ENCODE measurements at regions not wholly inside any gene's neighbourhood (a gene's known extent, or its start where the extent isn't known, plus 50 kb on each side); places are given as distances from the start of the nearest gene placed in this dataset.

DNA sequence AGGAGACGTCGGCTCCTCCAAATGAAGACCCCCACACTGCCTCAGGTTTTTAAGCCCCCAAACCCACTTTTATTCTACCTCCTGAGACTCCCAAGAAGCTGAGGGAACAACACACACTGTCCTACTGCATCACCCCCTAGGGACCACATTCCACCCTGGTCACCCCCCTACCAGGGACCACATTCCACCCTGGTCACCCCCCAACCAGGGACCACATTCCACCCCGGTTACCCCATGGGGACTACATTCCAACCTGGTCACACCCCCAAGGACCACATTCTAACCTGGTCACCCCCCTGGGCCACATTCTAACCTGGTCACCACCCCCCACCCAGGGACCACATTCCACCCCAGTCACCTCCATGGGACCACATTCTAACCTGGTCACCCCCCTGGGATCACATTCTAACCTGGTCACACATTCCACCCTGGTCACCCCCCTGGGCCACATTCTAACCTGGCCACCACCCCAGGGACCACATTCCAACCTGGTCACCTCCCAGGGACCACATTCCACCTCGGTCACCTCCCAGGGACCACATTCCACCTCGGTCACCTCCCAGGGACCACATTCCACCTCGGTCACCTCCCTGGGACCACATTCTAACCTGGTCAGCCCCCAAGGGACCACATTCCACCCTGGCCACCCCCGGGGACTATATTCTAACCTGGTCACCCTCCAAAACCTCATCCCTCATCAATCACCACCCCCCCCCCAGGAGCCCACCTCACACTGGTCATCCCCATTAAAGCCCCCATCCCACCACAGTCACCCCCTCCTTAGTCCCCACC lies 587.6 kb downstream of the NPHP4 start:
- H3K27ac ChIP-seq (ENCODE audit: low read length): no peak overlapping the region

DNA sequence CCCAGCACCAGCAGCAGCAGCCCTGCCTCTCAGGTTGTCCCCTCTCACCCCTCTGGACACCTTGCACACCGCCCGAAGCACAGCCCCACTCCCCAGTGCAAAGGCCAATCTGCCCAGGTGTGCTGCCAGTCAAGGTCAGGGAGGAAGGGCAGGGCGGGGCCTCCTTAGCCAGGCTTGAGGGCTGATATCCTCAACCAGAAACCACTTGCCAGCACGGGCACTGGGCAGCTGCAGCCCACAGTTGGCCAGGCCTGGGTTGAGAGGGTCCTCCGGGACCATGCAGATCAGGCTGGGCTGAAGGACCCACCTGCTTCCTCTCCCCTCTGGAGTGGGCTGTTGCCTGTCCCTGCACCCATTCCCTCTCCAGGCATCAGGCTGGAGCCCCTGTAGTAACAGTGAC lies 588.3 kb downstream of the NPHP4 start:
- Histone ChIP-seq H3K9me3 (ENCODE audit: control insufficient read depth, low read depth, low read length) (no peaks in the 10 kb centered on the region), H3K27ac (ENCODE audit: low read length) (no peak overlapping the region)

More for the DNA sequence above, 587.6 kb downstream of the NPHP4 start:
- H3K9ac ChIP-seq (ENCODE audit: low read length): no peak overlapping the region
- H3K27me3 ChIP-seq (ENCODE audit: control insufficient read depth, insufficient read depth, low read length): no peaks in the 10 kb centered on the region
- no peaks in the 10 kb centered on the region for H3K4me1 ChIP-seq (ENCODE audit: control insufficient read depth, low read depth, low read length)
- no peak overlapping the region for H3K4me3 ChIP-seq (ENCODE audit: low read length)
- no peaks in the 10 kb centered on the region for H3K9me3 ChIP-seq (ENCODE audit: control insufficient read depth, low read depth, low read length)
- no peaks in the 10 kb centered on the region for H3K36me3 ChIP-seq (ENCODE audit: control insufficient read depth, low read depth, low read length)

DNA sequence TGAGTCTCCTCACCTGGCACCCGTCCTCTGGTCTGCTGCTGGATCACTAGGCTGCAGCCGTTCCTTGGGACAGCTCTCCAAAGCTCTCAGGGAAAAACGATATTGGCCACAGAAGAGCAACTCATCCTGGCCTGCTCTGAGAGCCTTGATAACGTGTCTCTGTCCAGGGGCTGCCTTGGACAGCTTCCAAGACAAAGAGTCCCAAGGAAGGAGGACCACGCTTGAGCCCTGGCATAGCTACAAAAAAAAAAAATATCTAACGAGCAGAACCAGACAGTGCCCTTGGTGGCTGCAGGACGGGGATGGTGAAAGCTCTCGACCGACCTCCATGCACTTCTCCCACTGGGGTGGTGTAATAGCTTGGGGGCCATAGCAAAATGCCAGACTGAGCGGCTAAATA lies 589.6 kb downstream of the NPHP4 start:
- no peak overlapping the region for H3K27ac ChIP-seq (ENCODE audit: low read length)
- H3K36me3 ChIP-seq (ENCODE audit: control insufficient read depth, low read depth, low read length): no peaks in the 10 kb centered on the region
- H3K27me3 ChIP-seq (ENCODE audit: control insufficient read depth, insufficient read depth, low read length): no peaks in the 10 kb centered on the region
- H3K4me3 ChIP-seq (ENCODE audit: low read length): no peak overlapping the region
- no peaks in the 10 kb centered on the region for H3K9me3 ChIP-seq (ENCODE audit: control insufficient read depth, low read depth, low read length)
- H3K9ac ChIP-seq (ENCODE audit: low read length): no peak overlapping the region
- H3K4me1 ChIP-seq (ENCODE audit: control insufficient read depth, low read depth, low read length): no peaks in the 10 kb centered on the region

More for the DNA sequence above, 588.3 kb downstream of the NPHP4 start:
- H3K4me1 ChIP-seq (ENCODE audit: control insufficient read depth, low read depth, low read length): no peaks in the 10 kb centered on the region
- no peak overlapping the region for H3K4me3 ChIP-seq (ENCODE audit: low read length)
- H3K27me3 ChIP-seq (ENCODE audit: control insufficient read depth, insufficient read depth, low read length): no peaks in the 10 kb centered on the region
- no peaks in the 10 kb centered on the region for H3K36me3 ChIP-seq (ENCODE audit: control insufficient read depth, low read depth, low read length)
- no peak overlapping the region for H3K9ac ChIP-seq (ENCODE audit: low read length)

DNA sequence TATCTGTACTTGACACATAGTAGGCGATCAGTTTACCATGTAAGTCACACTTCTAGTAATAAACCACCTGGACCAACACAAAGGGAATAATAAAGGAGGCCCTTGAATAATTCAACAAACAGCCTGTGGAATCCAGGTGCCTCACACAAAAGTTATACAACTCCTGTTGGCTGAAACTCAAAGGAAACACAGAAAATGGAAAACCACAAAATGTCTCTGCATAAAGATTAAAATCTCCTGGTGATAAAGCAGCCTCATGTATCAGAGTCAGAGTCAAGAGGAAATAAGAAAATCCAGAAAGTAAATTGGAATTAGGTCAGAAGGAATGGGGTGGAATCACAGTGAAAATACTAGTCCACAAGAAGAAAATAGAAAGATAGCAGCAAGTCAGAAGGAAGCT lies 592.5 kb downstream of the NPHP4 start:
- H3K9ac ChIP-seq (ENCODE audit: low read length): no peak overlapping the region
- no peaks in the 10 kb centered on the region for H3K36me3 ChIP-seq (ENCODE audit: control insufficient read depth, low read depth, low read length)
- H3K4me3 ChIP-seq (ENCODE audit: low read length): no peak overlapping the region
- no peaks in the 10 kb centered on the region for H3K27me3 ChIP-seq (ENCODE audit: control insufficient read depth, insufficient read depth, low read length)
- no peaks in the 10 kb centered on the region for H3K9me3 ChIP-seq (ENCODE audit: control insufficient read depth, low read depth, low read length)
- H3K4me1 ChIP-seq (ENCODE audit: control insufficient read depth, low read depth, low read length): no peaks in the 10 kb centered on the region
- H3K27ac ChIP-seq (ENCODE audit: low read length): no peak overlapping the region

DNA sequence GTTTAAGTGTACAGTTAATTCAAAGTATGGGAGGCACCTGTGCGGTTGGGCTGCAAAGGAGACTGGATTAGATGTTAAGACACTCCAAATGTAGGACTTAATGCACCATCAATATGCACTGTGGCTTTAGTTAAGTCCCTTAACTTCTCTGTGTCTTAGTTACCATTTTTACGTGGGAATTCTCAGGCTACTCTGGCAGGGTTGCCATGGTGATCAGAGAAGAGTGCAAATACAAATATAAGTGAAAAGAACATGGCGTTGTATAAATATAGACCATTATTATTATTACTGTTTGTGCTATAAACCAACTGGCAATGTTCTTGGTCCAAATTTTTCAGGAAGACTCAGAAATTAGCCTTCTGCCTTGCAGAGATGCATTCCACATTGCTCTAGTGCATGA lies 595.6 kb downstream of the NPHP4 start:
- Histone ChIP-seq H3K27me3 (ENCODE audit: control insufficient read depth, insufficient read depth, low read length) (no peaks in the 10 kb centered on the region), H3K27ac (ENCODE audit: low read length) (no peak overlapping the region), H3K9ac (ENCODE audit: low read length) (no peak overlapping the region), H3K9me3 (ENCODE audit: control insufficient read depth, low read depth, low read length) (no peaks in the 10 kb centered on the region), H3K4me3 (ENCODE audit: low read length) (no peak overlapping the region), H3K4me1 (ENCODE audit: control insufficient read depth, low read depth, low read length) (no peaks in the 10 kb centered on the region), H3K36me3 (ENCODE audit: control insufficient read depth, low read depth, low read length) (no peaks in the 10 kb centered on the region)

DNA sequence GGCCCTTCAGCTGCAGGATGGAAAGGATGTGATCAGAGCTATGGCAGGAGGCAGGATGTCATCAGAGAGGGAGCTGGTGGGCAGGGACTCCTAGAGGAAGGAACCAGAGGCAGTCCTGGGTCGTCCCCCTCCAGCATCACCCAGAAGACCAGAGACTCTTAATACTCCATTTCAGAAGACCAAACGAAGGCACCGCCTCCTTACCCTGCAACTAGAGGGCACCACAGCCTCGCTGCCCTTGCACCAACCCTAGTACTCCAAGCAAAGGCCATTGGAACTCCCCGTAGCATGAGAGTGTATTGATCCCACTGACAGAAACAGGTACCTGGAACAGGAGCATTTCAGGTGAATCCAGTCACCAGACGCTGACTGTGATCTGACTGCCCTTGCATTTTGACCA lies 598.1 kb downstream of the NPHP4 start:
- H3K36me3 ChIP-seq (ENCODE audit: control insufficient read depth, low read depth, low read length): no peaks in the 10 kb centered on the region
- no peak overlapping the region for H3K4me3 ChIP-seq (ENCODE audit: low read length)
- no peak overlapping the region for H3K27ac ChIP-seq (ENCODE audit: low read length)
- H3K9me3 ChIP-seq (ENCODE audit: control insufficient read depth, low read depth, low read length): no peaks in the 10 kb centered on the region
- no peak overlapping the region for H3K9ac ChIP-seq (ENCODE audit: low read length)
- no peaks in the 10 kb centered on the region for H3K4me1 ChIP-seq (ENCODE audit: control insufficient read depth, low read depth, low read length)
- H3K27me3 ChIP-seq (ENCODE audit: control insufficient read depth, insufficient read depth, low read length): no peaks in the 10 kb centered on the region

DNA sequence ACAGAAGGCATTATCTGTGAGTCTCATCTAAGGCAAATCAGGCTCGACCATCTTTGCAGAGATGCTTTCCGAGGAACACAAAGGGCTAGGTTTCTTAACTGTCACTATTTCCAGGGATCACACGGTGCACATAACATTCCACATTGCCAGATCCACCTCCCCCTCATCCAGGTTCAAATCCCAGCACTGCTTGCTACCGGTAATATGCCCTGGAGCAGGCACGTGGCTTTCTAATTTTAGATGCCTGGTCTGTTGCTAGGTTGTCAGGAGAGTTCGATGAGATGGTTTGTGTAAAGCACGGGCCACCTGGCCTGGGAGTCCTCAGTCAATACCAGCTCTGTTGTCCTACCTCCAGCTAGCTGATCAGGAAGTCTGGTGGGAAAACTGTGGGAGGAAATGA lies 598.6 kb downstream of the NPHP4 start:
- Histone ChIP-seq H3K4me3 (ENCODE audit: low read length) (no peak overlapping the region), H3K27ac (ENCODE audit: low read length) (no peak overlapping the region), H3K9ac (ENCODE audit: low read length) (no peak overlapping the region)

DNA sequence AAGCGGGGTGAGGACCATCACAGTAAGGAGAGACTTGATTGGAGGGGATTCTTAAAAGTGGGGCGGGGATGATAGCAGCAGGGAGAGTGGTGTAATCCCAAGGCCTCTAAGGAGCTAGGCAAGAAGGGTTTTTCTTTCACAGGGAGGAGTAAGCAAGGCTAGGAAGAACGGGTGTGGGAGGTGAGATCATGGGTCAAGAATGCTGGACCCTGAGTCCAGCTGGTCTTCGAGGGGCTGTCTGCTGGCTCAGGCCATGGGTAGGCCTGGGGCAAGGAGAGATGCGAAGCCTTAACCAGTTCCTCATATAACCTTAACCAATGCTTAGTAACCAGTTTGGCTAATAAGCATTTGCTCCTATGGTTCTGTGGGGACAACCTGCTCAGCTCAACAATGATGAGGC lies 599.1 kb downstream of the NPHP4 start:
- Histone ChIP-seq H3K9ac (ENCODE audit: low read length) (no peak overlapping the region), H3K36me3 (ENCODE audit: control insufficient read depth, low read depth, low read length) (no peaks in the 10 kb centered on the region), H3K4me3 (ENCODE audit: low read length) (no peak overlapping the region), H3K27ac (ENCODE audit: low read length) (no peak overlapping the region), H3K9me3 (ENCODE audit: control insufficient read depth, low read depth, low read length) (no peaks in the 10 kb centered on the region), H3K4me1 (ENCODE audit: control insufficient read depth, low read depth, low read length) (no peaks in the 10 kb centered on the region), H3K27me3 (ENCODE audit: control insufficient read depth, insufficient read depth, low read length) (no peaks in the 10 kb centered on the region)

More for the DNA sequence above, 598.6 kb downstream of the NPHP4 start:
- Histone ChIP-seq H3K4me1 (ENCODE audit: control insufficient read depth, low read depth, low read length) (no peaks in the 10 kb centered on the region), H3K27me3 (ENCODE audit: control insufficient read depth, insufficient read depth, low read length) (no peaks in the 10 kb centered on the region), H3K36me3 (ENCODE audit: control insufficient read depth, low read depth, low read length) (no peaks in the 10 kb centered on the region), H3K9me3 (ENCODE audit: control insufficient read depth, low read depth, low read length) (no peaks in the 10 kb centered on the region)

DNA sequence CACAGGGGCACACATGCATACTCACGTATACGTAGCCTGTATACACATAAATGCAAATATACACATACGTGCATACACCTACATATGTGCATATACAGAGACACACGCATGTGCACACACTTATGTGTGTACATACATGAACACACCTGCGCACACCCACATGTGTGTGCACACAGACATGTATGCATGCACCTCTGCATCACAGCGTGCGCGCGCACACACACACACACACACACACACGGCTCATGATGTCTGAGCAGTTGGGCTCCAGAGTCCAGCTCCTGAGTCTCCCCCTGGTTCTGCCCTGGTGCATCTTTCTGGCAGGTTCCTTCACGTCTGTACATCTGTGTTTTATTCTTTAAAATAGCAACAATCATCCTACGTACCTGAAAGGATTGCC lies 600.5 kb downstream of the NPHP4 start:
- Histone ChIP-seq H3K4me1 (ENCODE audit: control insufficient read depth, low read depth, low read length) (no peaks in the 10 kb centered on the region), H3K9me3 (ENCODE audit: control insufficient read depth, low read depth, low read length) (no peaks in the 10 kb centered on the region), H3K27me3 (ENCODE audit: control insufficient read depth, insufficient read depth, low read length) (no peaks in the 10 kb centered on the region), H3K36me3 (ENCODE audit: control insufficient read depth, low read depth, low read length) (no peaks in the 10 kb centered on the region), H3K27ac (ENCODE audit: low read length) (no peak overlapping the region), H3K4me3 (ENCODE audit: low read length) (no peak overlapping the region), H3K9ac (ENCODE audit: low read length) (no peak overlapping the region)

DNA sequence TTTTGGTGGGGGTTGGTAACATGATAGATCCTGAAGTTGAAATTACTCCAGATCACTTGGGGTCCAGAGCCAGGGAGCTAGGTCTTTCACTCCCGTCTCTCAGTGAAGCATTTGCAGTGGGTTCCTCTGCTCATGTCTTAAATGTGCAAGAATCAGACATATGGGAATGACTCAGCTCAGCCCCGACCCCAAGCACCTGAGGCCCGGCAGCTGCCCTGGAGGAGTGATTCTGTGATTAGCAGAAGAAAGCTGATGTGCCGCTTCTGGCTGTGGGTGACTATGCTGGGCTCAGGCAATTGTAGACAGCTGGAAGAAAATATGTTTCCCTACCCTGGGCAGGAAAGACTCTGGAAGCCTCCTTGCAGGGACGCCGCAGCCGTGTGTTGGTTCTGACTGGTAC lies 601.7 kb downstream of the NPHP4 start:
- Histone ChIP-seq H3K36me3 (ENCODE audit: control insufficient read depth, low read depth, low read length) (no peaks in the 10 kb centered on the region), H3K9me3 (ENCODE audit: control insufficient read depth, low read depth, low read length) (no peaks in the 10 kb centered on the region), H3K27me3 (ENCODE audit: control insufficient read depth, insufficient read depth, low read length) (no peaks in the 10 kb centered on the region), H3K4me1 (ENCODE audit: control insufficient read depth, low read depth, low read length) (no peaks in the 10 kb centered on the region), H3K27ac (ENCODE audit: low read length) (no peak overlapping the region), H3K4me3 (ENCODE audit: low read length) (no peak overlapping the region), H3K9ac (ENCODE audit: low read length) (no peak overlapping the region)

DNA sequence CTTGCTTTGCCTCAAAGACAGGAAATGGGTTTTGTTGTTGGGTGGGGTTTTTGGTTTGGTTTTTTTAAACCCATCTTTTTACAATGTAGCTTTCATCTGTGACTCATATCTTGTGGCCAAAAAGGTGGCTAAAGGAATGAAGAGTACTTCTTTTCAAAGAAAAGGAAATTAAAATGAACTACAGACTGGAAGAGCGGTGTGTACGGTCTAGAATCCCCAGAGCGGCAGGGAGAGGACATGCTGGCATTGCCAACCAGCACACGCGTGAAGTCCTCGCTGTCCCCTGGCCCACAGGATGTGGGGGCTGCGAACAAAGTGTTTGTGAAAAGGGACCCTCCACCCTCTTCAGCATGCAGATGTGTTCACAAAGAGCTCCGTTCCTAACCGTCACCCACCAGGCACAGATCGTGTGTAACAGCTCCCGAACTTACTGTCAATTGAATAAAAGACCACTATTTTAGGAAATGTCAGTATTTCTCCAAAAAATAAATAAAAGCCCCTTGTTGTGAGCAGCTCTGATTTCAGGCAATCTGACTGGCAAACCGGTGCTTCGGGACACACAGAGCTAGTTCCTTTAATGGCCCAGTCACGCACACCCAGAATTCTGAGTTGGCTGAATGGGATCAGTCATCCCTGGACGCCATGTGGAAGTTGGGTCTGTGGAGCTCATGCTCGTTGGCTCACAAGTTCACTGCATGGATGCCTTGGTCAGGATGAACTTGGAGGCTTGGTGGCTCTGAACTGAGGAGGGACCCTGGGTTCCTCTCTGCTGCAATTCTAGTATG lies 602.9 kb downstream of the NPHP4 start:
- Histone ChIP-seq H3K4me3 (ENCODE audit: low read length) (no peak overlapping the region), H3K36me3 (ENCODE audit: control insufficient read depth, low read depth, low read length) (no peaks in the 10 kb centered on the region), H3K9me3 (ENCODE audit: control insufficient read depth, low read depth, low read length) (no peaks in the 10 kb centered on the region), H3K9ac (ENCODE audit: low read length) (no peak overlapping the region), H3K27ac (ENCODE audit: low read length) (no peak overlapping the region), H3K4me1 (ENCODE audit: control insufficient read depth, low read depth, low read length) (no peaks in the 10 kb centered on the region), H3K27me3 (ENCODE audit: control insufficient read depth, insufficient read depth, low read length) (no peaks in the 10 kb centered on the region)

DNA sequence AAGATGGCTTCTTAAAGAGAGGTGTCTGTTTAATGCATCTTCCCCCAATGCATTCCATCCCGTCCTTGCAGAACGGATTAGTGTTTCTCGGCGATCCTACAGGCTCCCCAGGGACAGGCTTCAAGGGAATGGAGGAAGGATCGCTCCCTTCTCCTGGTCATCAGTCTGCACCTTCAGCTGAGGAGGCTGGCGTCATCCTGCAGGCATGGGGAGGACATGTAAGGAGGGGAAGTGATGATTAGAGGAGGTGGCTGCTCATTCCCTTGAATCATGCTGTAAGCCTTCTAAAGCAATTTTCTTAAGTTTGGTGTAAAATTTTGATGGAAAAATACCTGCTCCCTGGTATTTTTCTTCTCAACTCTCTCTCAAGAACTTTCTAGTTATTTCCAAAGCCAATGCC lies 603.6 kb downstream of the NPHP4 start:
- H3K9me3 ChIP-seq (ENCODE audit: control insufficient read depth, low read depth, low read length): no peaks in the 10 kb centered on the region
- H3K4me3 ChIP-seq (ENCODE audit: low read length): no peak overlapping the region
- H3K27ac ChIP-seq (ENCODE audit: low read length): no peak overlapping the region

More for the DNA sequence above, 603.6 kb downstream of the NPHP4 start:
- Histone ChIP-seq H3K36me3 (ENCODE audit: control insufficient read depth, low read depth, low read length) (no peaks in the 10 kb centered on the region), H3K9ac (ENCODE audit: low read length) (no peak overlapping the region), H3K27me3 (ENCODE audit: control insufficient read depth, insufficient read depth, low read length) (no peaks in the 10 kb centered on the region), H3K4me1 (ENCODE audit: control insufficient read depth, low read depth, low read length) (no peaks in the 10 kb centered on the region)
